ENCODE measurements at regions not wholly inside any gene's neighbourhood (a gene's known extent, or its start where the extent isn't known, plus 50 kb on each side); places are given as distances from the start of the nearest gene placed in this dataset.

DNA sequence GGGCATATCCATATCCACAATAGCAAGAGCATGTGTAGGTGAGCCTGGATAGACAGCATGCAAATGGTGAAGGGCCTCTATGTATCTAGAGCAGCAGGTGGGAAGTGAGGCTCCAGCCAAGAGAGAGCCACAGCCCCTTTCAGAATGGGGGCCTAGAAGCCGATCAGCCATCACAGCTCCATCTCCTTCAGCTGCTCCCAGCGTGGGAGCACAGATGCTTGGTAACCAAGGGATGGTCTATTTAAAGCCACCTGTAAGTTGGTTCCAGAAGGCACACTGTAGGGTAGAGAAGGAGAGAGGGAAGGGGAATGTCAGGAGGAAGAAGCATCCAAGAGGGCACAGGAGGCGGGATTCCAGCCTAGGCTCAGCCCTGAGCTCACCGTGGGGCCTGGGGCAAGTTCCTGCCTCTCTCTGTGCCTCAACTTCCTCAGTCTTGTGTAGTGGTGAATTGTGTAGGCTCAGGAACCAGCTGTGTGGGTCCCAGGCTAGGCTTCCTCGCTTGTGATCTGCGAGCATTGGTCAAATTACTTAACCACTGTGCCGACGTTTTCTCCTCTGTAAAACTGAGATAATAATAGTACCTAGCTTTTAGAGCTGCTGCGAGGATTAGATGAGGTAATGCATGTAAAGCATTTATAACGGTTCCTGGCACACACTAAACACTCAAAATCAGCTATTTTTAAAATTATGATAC, 122.9 kb upstream of the NAV2 start:
- TF ChIP-seq, protein P1, sequence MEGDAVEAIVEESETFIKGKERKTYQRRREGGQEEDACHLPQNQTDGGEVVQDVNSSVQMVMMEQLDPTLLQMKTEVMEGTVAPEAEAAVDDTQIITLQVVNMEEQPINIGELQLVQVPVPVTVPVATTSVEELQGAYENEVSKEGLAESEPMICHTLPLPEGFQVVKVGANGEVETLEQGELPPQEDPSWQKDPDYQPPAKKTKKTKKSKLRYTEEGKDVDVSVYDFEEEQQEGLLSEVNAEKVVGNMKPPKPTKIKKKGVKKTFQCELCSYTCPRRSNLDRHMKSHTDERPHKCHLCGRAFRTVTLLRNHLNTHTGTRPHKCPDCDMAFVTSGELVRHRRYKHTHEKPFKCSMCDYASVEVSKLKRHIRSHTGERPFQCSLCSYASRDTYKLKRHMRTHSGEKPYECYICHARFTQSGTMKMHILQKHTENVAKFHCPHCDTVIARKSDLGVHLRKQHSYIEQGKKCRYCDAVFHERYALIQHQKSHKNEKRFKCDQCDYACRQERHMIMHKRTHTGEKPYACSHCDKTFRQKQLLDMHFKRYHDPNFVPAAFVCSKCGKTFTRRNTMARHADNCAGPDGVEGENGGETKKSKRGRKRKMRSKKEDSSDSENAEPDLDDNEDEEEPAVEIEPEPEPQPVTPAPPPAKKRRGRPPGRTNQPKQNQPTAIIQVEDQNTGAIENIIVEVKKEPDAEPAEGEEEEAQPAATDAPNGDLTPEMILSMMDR (IDR thresholded peaks at IDR 0.05; ENCODE audit: borderline replicate concordance, insufficient read depth, low read depth, low read length): no peak
- H3K4me3 ChIP-seq (ENCODE audit: low read depth, low read length): no peak overlapping the region

DNA sequence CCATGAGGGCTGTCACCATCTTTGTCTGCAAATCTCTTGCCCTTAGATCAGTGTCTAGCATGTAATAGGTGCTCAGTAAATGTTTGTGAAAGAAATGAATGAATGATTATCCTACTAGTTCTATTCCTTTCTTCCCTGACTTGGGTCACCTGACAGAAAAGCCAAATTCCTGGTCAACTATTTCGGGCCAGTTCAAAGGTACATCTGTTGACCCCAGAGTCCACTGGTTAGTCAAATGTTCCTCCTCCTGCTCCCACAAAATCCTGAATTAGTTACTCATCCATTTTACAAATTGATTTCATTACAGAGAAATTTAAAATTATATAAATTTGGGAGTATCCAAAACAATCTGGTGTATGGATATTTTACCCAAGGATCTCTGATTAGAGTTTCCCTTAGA, 124.7 kb upstream of the NAV2 start:
- TF ChIP-seq, protein P1 (IDR thresholded peaks at IDR 0.05; ENCODE audit: borderline replicate concordance, insufficient read depth, low read depth, low read length): no peak
- H3K4me3 ChIP-seq (ENCODE audit: low read depth, low read length): no peak overlapping the region

DNA sequence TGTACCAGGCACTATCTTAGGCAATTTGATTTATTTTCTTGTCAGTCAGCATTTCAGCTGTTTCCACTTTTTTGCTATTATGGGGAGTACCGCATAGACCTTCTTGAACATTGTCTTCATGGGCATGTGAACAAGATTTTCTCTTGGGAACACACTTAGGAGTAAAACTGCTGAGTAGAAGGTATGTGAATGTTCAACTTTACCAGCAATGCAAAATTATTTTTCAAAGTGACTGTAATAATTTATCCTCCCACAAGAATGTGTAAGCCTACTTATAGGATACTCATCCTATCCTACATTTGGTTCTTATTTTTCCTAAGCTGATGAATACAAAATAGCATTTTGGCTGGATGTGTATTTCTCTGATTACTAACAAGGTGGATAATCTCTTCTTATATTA, 132.0 kb upstream of the NAV2 start:
- H3K4me3 ChIP-seq (ENCODE audit: low read depth, low read length): no peak overlapping the region
- TF ChIP-seq, protein P1 (IDR thresholded peaks at IDR 0.05; ENCODE audit: borderline replicate concordance, insufficient read depth, low read depth, low read length): no peak

DNA sequence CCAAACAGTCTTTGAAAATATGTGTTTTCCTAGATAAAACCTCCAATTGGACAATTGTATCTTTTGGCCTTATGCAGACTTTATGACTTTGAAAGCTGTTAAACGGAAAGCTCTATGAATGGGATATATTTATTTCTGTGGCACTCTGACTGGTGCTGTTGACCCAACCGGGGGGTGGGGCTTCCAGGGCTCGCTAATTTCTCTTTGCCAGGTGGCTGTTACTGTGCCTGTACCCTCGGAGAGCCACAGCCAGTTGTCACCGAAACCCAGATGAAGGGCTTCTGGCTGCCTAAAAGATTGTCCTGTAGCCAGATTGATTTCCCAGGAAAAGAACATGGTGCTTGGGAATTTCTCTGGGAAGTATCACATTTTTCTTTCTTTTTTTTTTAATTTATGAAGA, 132.7 kb upstream of the NAV2 start:
- TF ChIP-seq, protein P1 (IDR thresholded peaks at IDR 0.05; ENCODE audit: borderline replicate concordance, insufficient read depth, low read depth, low read length): no peak
- no peak overlapping the region for H3K4me3 ChIP-seq (ENCODE audit: low read depth, low read length)

DNA sequence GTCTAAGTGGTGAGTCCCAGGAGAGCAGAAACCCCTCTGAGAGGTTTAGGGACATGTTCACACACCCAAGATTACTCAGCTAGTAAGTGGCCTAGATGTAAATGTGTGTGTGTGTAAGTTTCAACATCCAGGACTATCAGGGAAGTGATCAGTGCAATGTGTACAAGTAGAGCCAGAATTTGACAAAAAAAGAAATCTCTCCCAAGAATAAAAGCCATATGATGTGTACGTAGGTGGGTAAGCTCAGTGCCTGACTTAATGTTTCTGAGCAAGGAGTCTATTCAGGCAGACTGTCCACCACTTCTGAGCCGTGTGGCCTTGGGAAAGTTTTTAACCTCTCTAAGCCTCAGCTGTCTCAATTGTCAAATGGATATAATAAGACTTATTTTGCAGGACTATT, 133.8 kb upstream of the NAV2 start:
- H3K4me3 ChIP-seq (ENCODE audit: low read depth, low read length): no peak overlapping the region
- TF ChIP-seq, protein P1 (IDR thresholded peaks at IDR 0.05; ENCODE audit: borderline replicate concordance, insufficient read depth, low read depth, low read length): no peak

DNA sequence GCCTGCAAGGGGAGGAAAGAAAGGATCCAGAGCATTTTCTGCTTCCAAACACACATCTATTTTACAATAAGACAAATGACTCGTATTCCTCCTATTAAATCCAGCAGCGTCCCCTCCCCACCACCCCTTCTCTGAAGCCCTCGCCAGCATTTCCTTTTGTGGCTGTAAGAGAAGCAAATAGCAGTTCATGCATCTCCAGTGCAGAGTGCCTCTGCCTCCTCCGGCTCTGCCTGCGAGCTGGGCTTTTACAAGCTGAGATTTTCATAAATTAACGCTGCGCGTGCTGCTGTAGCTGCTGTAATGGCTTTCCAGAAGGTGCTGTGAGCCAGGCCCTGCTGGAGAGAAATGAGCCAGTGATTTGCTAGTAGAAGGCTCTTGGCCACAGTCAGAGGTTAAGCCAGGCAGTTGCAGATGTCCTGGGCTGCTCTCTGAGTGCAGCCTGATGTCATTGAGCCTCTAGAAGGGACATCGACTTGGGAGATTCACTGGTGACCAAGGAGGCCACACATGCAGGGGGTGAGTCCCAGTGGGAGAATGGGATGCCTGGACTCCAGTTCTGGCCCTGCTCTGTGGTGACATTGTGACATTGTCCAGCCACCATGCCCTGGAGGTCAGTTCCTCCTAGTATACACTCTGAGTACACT, 134.5 kb upstream of the NAV2 start:
- TF ChIP-seq, protein P1 (IDR thresholded peaks at IDR 0.05; ENCODE audit: borderline replicate concordance, insufficient read depth, low read depth, low read length): no peak
- no peak overlapping the region for H3K4me3 ChIP-seq (ENCODE audit: low read depth, low read length)

DNA sequence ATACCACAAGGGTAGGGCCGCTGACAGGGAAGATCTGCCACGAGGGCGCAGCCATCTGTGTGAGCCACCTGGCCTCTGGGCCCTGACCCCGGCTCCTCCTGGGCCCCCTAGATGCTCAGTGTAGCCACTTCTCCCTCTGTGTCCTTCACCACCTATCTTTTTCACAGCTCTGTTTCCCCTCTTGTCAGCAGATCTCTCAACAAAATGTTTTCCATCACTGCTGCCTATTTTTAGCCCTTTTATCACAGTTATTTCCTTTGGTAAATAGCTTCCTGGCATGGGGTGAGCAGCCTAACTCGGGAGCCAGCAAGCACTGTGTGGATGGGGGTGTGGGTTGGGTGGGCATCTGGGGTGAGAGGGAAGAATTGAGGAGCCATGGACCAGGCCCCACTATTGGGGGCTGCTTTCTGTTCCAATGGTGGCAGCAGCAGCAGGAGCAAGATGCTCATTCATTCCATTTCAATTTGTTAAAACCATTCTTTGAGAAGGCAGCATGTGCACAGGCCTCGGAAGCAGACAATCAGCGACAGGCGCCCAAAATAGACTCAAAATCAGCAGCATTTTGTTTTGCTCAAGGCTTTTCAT, 135.2 kb upstream of the NAV2 start:
- no peak overlapping the region for H3K4me3 ChIP-seq (ENCODE audit: low read depth, low read length)
- TF ChIP-seq, protein P1 (IDR thresholded peaks at IDR 0.05; ENCODE audit: borderline replicate concordance, insufficient read depth, low read depth, low read length): no peak
